ENCODE measurements at regions not wholly inside any gene's neighbourhood (a gene's known extent, or its start where the extent isn't known, plus 50 kb on each side); places are given as distances from the start of the nearest gene placed in this dataset.
"Not testable (repeated sequence)": the region's sequence is repeated elsewhere in the genome, so short reads cannot be mapped to it uniquely, and the experiment has no call there.

- DNase-seq (ENCODE audit: low spot score): no peak
Observed at GRCh38 chr6:134821928-134822864, 127.7 kb downstream of the ALDH8A1 start.

- no peak for DNase-seq (ENCODE audit: low spot score)
Observed at GRCh38 chr6:134821397-134821796, 128.5 kb downstream of the ALDH8A1 start.

- DNase-seq (ENCODE audit: low spot score): no peak
Observed at GRCh38 chr6:134819863-134820800, 129.8 kb downstream of the ALDH8A1 start.

GRCh38 chr6:134819236-134819635, 130.7 kb downstream of the ALDH8A1 start:
- DNase-seq (ENCODE audit: low spot score): no peak

GRCh38 chr6:134817448-134817847, 132.5 kb downstream of the ALDH8A1 start:
- no peak for DNase-seq (ENCODE audit: low spot score)

GRCh38 chr6:134816780-134817179, 133.1 kb downstream of the ALDH8A1 start:
- DNase-seq (ENCODE audit: low spot score): no peak

GRCh38 chr6:134816300-134816699, 133.6 kb downstream of the ALDH8A1 start:
- no peak for DNase-seq (ENCODE audit: low spot score)

GRCh38 chr6:134814076-134814695, 135.7 kb downstream of the ALDH8A1 start:
- no peak for DNase-seq (ENCODE audit: low spot score)

- DNase-seq (ENCODE audit: low spot score): no peak
Observed at GRCh38 chr6:134813146-134813545, 136.8 kb downstream of the ALDH8A1 start.

GRCh38 chr6:134810402-134810801, 139.5 kb downstream of the ALDH8A1 start:
- DNase-seq (ENCODE audit: low spot score): no peak

GRCh38 chr6:134809130-134809529, 140.8 kb downstream of the ALDH8A1 start:
- no peak for DNase-seq (ENCODE audit: low spot score)

GRCh38 chr6:134806180-134806798, 143.6 kb downstream of the ALDH8A1 start:
- no peak for DNase-seq (ENCODE audit: low spot score)

GRCh38 chr6:134805168-134805567, 144.7 kb downstream of the ALDH8A1 start:
- DNase-seq (ENCODE audit: low spot score): no peak

GRCh38 chr6:134804311-134804710, 145.6 kb downstream of the ALDH8A1 start:
- not testable (repeated sequence) for DNase-seq (ENCODE audit: low spot score)

- DNase-seq (ENCODE audit: low spot score): no peak
Observed at GRCh38 chr6:134802426-134803058, 147.4 kb downstream of the ALDH8A1 start.

- no peak for DNase-seq (ENCODE audit: low spot score)
Observed at GRCh38 chr6:134797400-134798113, 152.3 kb downstream of the ALDH8A1 start.

- DNase-seq (ENCODE audit: low spot score): no peak
Observed at GRCh38 chr6:134795691-134796090, 154.2 kb downstream of the ALDH8A1 start.

- DNase-seq (ENCODE audit: low spot score): no peak
Observed at GRCh38 chr6:134795001-134795400, 154.9 kb downstream of the ALDH8A1 start.

- DNase-seq (ENCODE audit: low spot score): not testable (repeated sequence)
Observed at GRCh38 chr6:134791243-134791843, 158.6 kb downstream of the ALDH8A1 start.

- no peak for DNase-seq (ENCODE audit: low spot score)
Observed at GRCh38 chr6:134787261-134787877, 162.5 kb downstream of the ALDH8A1 start.
